ENCODE measurements at regions not wholly inside any gene's neighbourhood (a gene's known extent, or its start where the extent isn't known, plus 50 kb on each side); places are given as distances from the start of the nearest gene placed in this dataset.

GRCh38 chr14:71682337-71682736, 249.9 kb upstream of the RGS6 start:
- TF ChIP-seq ZBTB33 (IDR thresholded peaks at IDR 0.05) (no peak), CTCF (IDR thresholded peaks at IDR 0.05; ENCODE audit: low read depth, low read length, missing input control) (no peak), YY1 (IDR thresholded peaks at IDR 0.05) (no peak)
